ENCODE measurements at regions not wholly inside any gene's neighbourhood (a gene's known extent, or its start where the extent isn't known, plus 50 kb on each side); places are given as distances from the start of the nearest gene placed in this dataset.

- no peak for DNase-seq
Measured at GRCh38 chr9:86795047-86795442, 152.3 kb downstream of the GAS1 start.

DNA sequence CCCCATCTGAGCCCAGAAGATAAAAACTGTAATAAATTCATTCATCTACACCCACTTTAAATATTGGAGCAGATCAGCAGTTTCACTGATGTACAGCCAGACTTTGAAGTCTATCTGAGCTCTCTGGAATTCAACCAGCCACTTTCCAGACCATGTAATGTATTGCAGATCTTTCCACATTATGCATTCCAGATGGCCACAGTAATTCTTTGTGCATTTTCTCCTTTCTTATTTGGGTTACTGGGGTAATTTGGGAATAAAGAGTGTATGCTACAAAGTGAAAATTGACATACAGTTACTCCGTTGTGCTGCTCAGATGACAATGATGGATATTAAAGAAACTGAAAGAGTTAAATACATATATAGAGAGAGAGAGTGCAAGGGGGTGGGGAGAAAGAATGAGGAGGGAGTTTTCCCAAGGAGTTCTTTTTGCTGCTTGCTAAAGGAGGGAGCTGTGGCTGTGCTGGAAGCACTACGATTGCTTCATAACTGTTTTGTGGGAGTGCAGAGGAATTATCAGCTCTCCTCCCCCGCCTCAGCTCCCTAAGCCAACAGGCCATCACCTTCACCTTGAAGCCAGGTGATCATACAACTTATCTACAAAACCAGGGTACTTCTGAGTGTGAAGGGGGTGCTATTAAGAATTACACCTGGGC lies 152.8 kb downstream of the GAS1 start:
- no peak for DNase-seq

DNA sequence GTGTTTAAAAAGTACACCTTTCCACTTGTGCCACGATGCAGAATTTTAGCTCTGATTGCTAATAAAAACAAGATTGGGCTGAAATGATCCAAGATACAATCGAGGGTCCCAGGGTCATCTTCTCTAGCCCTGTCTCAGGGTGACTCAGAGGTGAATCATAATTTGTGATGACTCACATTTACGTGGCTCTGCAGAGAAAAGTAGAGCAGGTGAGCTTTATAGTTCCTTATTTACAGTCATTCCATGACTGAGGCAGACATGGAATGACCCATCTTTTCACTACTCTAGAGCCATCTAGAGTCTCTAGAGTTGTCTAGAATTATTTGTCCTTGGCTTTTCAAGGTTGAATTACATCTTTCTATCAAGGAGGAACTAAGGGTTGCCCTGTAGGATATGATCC lies 155.2 kb downstream of the GAS1 start:
- no peak for DNase-seq

GRCh38 chr9:86790805-86791204 lies 156.5 kb downstream of the GAS1 start:
- DNase-seq, result no peak

- DNase-seq, result no peak
Measured at GRCh38 chr9:86788456-86788855, 158.8 kb downstream of the GAS1 start.

DNA sequence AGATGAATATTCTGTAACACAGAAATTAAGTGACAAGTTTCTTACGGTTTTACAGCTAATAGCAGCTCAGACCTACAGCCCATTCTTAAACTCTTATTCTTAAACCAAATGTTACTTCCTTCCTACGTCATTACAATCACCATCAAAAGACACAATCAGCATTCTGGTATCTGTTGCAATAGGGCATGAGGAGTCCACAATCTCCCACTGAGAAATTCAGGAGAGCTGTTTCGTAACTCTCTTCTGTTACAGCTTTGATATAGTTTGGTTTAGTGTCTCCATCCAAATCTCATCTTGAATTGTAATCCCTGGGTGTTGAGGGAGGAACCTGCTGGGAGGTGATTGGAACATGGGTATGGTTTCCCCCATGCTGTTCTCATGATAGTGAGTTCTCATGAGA lies 163.4 kb downstream of the GAS1 start:
- DNase-seq, result no peak

- no peak for DNase-seq
Measured at GRCh38 chr9:86782831-86783230, 164.5 kb downstream of the GAS1 start.

- DNase-seq, result no peak
Measured at GRCh38 chr9:86778761-86779160, 168.5 kb downstream of the GAS1 start.

DNA sequence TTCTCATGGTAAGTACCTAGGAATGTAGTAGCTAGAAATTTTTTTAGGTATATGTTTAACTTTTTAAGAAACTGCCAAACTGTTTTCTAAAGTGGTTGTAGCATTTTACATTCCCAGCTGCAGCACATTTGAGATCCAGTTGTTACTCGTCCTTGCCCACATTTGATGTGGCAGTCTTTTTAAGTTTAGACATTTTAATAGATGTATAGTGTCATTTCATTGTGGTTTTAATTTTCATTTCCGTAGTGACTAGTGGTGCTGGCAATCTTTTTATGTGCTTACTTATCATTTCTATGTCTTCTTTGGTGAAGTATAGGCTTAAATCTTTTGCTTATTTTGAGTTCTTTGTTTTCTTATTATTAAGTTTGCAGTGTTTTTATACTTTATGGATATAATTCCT lies 171.6 kb downstream of the GAS1 start:
- no peak for DNase-seq

GRCh38 chr9:86774116-86774515 lies 173.2 kb downstream of the GAS1 start:
- no peak for DNase-seq

DNA sequence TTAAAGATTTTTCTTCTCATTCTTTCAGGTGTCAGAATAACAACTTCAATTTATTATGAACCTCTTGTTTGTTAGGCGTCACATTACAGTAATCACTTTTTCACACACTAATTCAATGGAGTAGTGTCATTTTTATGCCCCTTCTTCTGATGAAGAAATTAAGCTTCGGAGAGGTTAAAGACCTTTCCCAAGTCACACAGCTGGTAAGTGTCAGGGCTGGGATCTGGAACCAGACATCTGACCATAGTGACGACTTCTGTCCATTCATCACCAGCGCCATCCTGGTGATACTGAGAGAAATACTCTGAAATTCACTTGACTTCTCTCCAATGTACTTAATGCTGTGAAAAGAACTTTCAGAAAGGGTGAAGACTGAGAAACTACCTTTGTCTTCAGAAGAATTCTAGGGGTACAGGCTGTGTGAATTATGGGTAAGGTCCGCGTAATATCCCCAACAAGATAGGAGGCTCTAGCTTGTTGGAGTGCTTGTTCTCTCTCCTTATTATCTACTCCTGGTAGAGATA lies 173.8 kb downstream of the GAS1 start:
- DNase-seq, result no peak

DNA sequence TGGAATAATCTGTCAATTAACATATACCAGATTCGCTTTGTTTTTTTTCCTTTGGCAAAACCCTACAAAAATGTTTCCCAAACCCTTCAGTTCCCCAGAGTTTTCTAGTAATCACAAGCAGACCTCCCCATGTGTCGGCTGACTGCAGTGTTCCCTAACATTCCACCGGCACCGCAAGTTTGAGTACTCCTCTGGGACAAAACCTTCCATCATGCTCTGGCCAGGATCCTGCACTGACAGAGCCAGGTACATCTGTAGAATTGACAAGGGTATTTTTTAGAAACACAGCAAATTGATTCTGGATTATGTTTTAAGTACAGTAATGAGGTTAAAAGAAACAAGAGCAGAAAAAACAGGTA lies 174.7 kb downstream of the GAS1 start:
- no peak for DNase-seq

GRCh38 chr9:86771941-86772634 lies 175.2 kb downstream of the GAS1 start:
- DNase-seq, result no peak

DNA sequence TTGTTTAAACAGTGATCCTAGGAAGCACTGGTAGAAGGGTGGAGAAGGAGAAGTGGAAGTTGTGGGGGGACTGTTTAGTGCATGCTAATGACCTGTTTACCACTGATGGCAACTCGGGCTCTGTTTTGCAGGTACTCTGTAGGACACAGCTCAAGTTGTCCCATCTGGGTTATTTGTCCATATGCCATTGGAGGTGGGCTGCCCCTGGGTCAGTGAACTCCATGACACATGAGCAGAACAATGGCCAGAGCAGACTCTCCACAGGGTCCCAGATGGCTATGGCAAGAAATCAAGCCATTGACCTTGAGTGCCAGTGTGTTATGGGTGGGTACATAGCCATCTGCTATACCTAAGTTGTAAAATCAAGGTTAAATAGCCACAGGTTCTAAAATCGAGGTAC lies 175.9 kb downstream of the GAS1 start:
- DNase-seq, result no peak

- DNase-seq, result no peak
Measured at GRCh38 chr9:86768709-86769108, 178.6 kb downstream of the GAS1 start.

- DNase-seq, result no peak
Measured at GRCh38 chr9:86768020-86768419, 179.3 kb downstream of the GAS1 start.

DNA sequence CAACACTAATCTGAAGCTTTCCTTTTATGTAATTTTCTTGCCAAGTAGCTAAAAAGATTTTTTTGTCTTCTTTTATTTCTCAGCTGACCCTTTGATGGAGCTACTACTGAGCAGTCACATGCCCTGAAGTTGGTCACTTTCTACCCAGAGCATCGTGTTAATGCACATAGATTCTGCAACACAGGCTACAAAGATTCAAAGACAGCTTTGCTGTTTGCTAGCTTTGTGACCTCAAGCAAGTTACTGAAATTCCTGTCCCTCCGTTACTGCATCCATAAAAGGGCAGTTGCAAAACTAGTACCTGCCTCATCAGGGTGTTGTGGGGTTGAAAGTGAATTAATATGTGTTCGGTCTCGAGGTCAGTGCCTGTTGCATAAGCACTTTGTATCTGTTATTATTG lies 179.9 kb downstream of the GAS1 start:
- DNase-seq, result no peak

DNA sequence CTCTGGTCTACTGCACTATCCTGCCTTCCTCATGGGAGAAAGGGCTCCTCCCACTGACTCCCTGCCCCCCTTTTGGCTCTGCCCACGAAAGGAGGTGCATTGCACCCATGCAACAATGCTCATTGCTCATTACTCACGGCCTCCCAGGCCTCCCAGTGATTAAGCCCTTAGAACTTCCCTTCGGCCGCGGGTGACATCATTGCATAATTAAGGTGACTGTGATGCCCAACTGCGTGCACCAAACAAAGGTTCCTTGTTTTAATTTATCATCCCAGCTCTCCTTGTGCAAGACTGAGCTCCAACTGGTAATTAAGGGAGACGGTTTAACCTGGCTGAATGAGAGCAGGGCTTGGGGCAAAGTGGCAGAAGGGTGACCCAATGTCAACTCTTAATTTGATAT lies 180.4 kb downstream of the GAS1 start:
- peak; percentile 70 for DNase-seq

- DNase-seq, result no peak
Measured at GRCh38 chr9:86766511-86766910, 180.8 kb downstream of the GAS1 start.

DNA sequence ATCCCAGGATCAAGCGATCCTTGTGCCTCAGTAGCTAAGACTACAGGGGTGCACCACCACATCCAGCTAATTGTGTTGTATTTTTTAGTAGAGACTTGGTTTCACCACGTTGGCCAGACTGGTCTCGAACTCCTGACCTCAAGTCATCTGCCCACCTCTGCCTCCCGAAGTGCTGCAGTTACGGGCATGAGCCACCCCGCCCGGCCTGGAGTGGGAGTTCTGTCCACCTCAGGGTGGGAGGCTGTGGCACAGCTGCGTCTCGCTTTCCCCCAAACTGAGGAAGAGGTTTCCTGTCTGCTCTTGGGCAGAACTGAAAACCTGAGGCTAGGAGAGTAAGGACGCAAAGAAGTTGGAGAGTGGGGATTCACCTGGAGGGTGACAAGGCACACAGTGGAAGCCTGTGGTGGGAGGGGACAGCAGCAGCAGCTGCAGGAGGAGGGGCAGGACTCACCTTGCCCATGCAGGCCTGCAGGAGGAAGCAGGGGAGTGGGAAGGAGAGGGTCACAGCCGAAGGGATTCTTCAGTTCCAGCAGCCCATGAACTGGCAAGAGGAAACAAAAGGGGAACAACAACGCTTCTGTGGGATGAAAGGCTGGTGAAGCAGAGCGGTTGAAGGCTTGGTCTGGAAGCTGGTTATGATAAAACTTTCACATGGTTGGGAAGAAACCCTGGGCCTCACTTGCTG lies 181.4 kb downstream of the GAS1 start:
- no peak for DNase-seq

GRCh38 chr9:86764671-86765343 lies 182.5 kb downstream of the GAS1 start:
- DNase-seq, result no peak

GRCh38 chr9:86764221-86764624 lies 183.1 kb downstream of the GAS1 start:
- DNase-seq, result no peak

- DNase-seq, result no peak
Measured at GRCh38 chr9:86763791-86764190, 183.5 kb downstream of the GAS1 start.

DNA sequence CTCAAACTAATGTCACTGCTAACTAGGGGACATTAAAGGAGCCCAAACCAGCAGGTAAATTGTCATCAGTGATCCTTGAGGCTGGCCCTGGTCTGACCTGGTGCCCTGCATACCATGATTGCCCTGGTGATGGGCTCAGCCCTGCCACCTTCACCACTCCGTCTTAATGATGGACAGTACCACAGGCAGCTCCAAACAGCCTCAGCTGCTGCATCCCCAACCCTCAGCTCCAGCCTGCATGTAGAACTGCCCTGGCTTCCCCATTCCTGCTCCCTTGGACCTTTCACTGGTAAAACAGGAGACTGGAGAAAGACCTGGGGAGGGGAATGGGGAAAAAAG lies 190.0 kb downstream of the GAS1 start:
- DNase-seq, result no peak
